ENCODE measurements at regions not wholly inside any gene's neighbourhood (a gene's known extent, or its start where the extent isn't known, plus 50 kb on each side); places are given as distances from the start of the nearest gene placed in this dataset.
"Not testable (repeated sequence)": the region's sequence is repeated elsewhere in the genome, so short reads cannot be mapped to it uniquely, and the experiment has no call there.

- peak; percentile 28 for DNase-seq (ENCODE audit: low spot score)
Observed at GRCh38 chr10:87603196-87603595, 56.5 kb upstream of the PAPSS2 start.

DNA sequence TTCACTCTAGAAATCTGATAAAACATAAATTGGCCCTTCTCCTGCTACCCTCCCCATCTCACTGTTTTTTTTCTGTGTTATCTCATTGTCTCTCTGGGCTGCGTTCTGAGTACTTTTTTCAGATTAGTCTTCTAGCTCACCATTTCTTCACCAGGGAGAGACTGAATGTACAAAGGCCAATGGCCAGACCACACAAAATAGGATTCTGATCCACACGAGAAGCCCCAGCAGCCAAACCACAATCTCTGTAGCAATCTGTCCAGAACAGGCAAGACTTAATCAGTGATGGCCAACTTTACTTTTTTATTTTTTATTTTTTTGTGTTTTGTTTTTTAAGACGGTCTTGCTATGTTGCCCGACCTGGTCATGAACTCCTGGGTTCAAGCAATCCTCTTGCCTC lies 55.9 kb upstream of the PAPSS2 start:
- DNase-seq (ENCODE audit: low spot score), result no peak

DNA sequence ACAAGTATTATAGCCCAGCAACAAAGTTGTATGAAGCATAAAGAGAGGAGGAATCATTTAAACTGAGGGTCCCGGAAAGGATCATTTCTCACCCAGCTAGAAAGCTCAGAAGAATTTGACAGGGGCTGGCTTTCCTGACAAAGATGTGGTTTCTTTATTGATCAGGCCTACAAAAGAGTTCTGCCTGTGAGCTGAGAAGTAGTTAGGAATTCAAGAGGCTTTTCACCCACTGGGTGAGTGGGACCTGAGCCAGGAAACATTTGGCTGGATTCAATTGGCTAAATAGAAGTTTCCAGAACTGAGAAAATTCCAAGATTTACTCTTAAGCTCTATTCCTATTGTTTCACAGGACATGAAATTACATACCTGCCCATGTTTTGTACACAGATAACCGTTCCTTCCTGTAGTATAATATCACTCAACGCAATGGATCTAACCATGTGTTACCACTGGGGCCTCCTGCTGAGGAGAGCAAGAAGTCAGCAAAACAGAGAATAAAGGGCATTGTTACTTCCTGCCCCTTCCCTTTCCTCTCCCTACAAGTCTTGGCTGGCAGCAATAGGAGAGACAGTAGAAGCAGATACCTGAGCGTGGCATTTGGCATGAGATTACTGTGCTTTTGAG lies 53.9 kb upstream of the PAPSS2 start:
- DNase-seq (ENCODE audit: low spot score), result no peak

DNA sequence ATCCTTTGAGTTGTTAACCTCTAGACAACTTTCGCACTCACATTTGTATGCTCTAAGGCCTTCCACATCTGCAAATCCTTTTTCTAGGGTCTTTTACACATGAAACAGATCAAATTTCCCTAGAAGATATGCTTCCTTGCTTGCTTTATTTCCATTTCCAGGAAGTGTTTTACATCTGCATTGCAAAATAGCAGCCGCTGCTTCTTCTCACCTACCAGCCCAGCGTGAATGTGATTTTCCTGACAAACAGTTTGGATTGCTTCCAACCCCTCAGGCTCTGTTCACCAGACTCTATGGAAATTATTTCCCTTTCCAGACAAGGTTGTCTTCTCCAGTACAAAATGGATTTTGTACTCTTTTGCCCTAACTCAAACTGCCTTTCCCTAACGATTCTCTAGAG lies 50.9 kb upstream of the PAPSS2 start:
- DNase-seq (ENCODE audit: low spot score), result peak; percentile 29

DNA sequence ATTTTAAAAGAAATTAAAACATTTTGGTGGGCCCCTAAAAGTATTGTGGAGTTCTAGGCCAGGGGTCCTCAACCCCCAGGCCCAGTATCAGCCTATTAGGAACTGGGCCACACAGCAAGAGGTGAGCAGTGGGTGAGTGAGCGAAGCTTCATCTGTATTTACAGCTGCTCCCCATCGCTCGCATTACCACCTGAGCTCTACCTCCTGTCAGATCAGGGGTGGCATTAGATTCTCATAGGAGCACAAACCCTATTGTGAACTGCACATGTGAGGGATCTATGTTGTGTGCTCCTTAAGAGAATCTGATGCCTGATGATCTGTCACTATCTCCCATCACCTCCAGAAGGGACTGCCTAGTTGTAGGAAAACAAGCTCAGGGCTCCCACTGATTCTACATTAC lies 50.1 kb upstream of the PAPSS2 start:
- DNase-seq (ENCODE audit: low spot score), result not testable (repeated sequence)
